HG02970 (cell line): ENCODE measurements at regions not wholly inside any gene's neighbourhood (a gene's known extent, or its start where the extent isn't known, plus 50 kb on each side); places are given as distances from the start of the nearest gene placed in this dataset.
"Not testable (repeated sequence)": the region's sequence is repeated elsewhere in the genome, so short reads cannot be mapped to it uniquely, and the experiment has no call there.

Source experiments
- ATAC-seq: cut with Tn5 transposase; IDR thresholded peaks from one replicate; pipeline ENCODE4 v1.9.1; 2021; ENCODE audit warnings: mild to moderate bottlenecking, moderate library complexity, moderate number of reproducible peaks; ENCODE audit not compliant: unreplicated experiment, low FRiP score

DNA sequence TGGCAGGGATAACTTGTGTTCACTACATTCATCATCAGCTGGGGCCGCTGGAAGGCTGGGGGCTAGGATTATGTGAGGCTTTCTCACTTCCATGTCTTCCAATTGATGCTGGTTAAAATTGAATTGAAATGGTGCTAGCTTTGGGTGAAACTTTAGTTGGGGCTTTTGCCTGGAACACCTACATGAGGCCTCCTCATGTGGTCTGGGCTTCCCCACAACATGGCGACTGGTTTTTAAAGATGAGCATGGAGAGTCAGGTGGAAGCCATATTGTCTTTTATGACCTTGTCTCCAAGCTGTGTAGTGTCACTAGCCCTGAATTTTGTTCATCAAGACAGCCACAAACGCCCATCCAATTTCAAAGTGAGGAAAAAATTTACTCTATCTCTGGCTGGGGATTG is 1033.9 kb downstream of the TYW1 start:
- no peak for ATAC-seq

DNA sequence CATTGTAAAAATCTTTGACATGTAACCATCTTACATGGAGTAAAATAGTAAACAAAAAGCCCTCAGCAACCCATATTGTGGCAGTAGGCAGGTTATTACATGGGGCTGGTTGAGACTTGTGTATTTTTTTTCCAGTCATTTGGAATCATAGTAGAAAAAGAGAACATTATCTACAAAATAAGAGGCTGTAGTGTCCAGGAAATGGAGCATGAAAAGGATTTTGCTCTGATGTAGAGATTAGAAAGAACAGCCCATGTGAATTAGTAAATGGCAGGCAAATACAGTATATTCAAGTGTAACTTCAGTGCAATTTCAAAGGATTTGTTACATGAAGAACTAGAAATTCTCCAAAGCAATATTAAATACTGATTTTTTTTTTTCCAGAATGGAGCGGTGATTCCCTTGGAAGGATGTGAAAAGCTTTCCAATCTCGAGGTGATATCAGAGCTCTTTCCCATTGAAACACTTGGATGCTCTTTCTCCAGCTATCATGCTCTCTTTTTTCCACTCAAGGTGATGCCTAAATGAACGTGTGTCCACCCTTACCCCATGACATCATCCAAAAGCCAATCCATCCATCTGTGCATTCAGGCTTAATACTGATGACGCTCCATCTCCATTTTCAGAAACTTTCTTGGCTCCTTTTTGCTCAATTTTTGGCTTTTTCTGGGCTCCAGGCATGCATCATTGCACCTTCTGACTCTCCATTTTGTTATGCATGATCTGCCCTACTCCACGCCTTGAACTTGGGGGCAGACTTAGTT is 1034.7 kb downstream of the TYW1 start:
- no peak for ATAC-seq

DNA sequence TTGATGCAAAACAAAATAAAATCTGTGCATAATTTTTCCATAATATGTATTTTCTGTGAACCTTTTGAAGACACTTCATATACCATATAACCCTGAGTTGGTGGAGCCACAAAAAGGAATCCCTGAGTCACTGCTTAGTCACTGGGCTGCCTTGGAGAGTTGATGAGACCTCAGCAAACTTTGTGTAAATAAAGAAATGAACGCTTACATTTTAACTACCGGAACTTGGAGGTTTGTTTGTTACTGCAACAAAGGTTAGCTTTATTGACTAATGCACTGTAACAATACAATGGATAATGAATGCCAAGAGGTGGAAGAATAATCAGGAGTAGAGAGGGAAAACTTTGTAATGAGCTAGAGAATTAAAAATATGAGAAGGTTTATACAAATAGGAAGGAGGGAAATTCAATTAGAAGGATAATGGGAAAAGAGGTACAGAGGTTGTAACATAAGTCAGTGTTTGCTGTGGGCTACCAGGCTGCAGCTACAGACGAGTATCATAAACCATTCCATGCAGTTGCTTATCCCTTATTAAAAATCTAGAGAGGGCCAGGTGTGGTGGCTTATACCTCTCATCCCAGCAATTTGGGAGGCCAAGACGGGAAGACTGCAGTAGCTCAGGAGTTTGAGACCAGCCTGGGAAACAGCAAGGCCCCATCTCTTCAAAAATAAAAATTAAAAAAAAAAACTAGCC is 1042.1 kb downstream of the TYW1 start:
- no peak for ATAC-seq

DNA sequence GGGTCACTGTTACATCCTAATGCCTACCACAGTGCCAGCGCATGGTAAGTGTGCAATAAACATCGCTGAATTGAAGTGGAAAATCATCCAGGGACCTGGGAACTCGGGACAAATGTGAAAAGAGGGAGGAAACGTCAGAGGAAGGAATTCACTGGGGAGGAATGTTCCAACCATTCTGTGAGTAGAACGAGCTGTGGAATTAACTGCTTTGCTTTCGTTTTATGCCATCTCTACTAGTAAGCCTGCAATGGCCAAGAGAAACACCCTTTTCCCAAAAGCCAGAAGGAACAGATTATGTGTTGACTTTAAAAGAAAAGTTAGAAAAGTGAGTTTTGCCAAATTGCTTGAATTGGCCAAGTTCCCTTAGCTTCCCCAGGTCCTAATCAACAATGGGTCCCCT is 1044.9 kb downstream of the TYW1 start:
- no peak for ATAC-seq

DNA sequence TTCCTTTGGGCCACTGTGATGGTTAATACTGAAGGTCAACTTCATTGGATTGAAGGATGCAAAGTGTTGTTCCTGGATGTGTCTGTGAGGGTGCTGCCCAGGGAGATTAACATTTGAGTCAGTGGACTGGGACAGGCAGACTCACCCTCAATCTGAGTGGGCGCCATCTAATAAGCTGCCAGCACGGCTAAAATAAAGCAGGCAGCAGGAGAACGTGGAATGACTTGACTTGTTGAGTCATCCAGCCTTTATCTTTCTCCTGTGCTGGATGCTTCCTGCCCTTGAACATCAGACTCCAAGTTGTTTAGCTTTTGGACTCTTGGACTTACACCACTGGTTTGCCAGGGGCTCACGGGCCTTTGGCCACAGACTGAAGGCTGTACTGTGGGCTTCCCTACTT is 1046.9 kb downstream of the TYW1 start:
- no peak for ATAC-seq

- no peak for ATAC-seq
Measured at GRCh38 chr7:68050627-68051026, 1054.0 kb downstream of the TYW1 start.

GRCh38 chr7:68058014-68058413 is 1061.4 kb downstream of the TYW1 start:
- no peak for ATAC-seq

DNA sequence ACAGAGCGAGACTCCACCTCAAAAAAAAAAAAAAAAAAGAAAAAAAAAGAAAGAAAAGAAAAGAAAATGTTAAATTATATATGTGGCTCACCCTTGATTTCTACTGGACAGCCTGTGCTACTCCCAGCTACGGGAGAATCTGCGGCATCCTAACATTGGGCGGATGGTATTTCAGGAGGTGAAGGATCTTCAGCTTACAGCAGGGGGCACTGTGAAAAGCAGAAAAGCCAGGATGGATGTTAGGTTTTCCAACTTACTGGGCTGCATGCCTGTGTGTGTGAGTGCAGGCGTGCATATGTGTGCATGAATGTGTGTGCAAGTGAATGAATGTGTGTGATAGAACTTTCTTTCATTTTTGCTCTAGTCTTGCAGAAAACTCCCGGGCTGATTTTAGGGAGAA is 1066.5 kb downstream of the TYW1 start:
- ATAC-seq: no peak

GRCh38 chr7:68065581-68065980 is 1068.9 kb downstream of the TYW1 start:
- ATAC-seq: no peak

- ATAC-seq: no peak
Measured at GRCh38 chr7:68067845-68068244, 1071.2 kb downstream of the TYW1 start.

DNA sequence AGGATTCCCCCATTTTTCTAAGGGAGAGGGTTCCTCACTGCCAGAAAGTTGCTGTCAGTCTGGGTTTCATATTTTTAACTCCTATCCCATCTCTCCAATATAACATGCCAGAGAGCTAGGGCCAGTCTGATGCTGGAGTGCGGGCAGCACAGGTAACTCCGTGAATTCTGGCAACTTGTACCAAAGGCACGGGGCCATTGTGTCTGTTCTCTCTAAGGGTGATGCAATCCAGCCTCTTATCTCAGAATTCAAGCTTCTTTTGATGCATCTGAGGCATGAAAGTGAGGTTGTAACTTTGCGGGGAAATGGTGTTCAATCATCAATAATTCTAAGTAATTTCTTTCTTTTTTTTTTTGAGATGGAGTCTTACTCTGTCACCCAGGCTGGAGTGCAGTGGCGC is 1074.4 kb downstream of the TYW1 start:
- ATAC-seq: no peak

DNA sequence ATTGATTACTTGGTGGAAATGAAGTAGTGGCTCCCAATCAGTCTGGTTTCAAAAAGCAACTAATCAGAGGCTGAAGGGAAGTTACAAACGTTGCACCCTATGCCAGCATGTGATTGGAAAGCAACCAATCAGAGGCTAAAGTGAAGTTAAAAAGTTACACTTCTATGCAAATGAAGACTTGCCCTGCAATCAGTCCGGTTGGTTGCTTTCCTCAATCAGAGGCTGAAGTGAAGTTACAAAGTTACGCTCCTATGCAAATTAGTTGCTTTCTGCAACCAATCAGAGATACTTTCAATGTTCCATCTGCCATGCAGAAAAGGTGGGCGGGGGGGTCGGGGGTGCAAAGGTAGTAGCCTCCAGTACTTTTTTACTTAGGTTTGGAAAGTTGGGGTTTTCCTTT is 1077.1 kb downstream of the TYW1 start:
- ATAC-seq: no peak

DNA sequence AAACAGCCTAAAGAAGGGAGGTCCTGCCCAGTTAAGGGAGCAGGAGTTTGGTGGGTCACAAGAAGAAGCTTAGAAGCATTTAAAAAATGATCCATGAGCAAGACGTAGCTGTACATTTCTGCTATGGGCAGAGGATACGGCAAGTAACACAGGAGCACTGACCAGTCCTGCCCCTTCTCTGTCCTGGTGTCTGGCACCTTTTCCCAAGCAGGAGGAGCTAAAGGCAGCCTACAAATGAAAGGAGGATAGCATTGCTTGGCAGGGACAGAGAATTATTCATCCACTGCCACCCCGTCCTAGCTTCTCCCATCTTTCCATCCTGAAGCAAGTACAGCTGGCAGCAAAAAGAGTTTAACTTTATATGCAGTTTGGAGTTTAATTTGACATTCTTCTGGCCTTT is 1077.6 kb downstream of the TYW1 start:
- no peak for ATAC-seq

DNA sequence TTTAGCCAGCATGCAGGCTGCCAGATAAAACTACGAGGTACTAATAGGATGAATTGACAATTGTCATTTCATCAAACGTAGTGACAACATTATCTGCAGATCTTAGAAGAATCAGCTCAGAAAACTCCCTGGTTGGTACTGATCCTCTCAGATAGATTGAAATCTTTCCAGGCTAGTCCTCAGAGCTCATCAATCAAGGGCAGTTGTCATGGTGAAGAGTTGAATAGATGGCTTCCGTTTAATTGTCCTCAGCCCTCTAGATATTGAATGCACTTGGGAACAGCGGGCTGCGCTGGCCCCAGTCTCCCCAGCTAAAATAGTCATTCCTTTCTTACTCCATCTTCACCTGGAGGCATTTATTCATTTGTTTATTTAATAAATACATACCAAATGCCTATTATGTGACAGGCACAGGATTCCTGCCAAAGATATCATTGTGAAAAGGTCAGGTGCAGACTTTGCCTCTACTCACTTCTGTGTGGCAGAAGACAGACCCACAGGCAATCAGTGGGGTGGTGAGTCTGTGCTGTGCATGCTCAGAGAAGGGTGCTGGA is 1081.6 kb downstream of the TYW1 start:
- no peak for ATAC-seq

DNA sequence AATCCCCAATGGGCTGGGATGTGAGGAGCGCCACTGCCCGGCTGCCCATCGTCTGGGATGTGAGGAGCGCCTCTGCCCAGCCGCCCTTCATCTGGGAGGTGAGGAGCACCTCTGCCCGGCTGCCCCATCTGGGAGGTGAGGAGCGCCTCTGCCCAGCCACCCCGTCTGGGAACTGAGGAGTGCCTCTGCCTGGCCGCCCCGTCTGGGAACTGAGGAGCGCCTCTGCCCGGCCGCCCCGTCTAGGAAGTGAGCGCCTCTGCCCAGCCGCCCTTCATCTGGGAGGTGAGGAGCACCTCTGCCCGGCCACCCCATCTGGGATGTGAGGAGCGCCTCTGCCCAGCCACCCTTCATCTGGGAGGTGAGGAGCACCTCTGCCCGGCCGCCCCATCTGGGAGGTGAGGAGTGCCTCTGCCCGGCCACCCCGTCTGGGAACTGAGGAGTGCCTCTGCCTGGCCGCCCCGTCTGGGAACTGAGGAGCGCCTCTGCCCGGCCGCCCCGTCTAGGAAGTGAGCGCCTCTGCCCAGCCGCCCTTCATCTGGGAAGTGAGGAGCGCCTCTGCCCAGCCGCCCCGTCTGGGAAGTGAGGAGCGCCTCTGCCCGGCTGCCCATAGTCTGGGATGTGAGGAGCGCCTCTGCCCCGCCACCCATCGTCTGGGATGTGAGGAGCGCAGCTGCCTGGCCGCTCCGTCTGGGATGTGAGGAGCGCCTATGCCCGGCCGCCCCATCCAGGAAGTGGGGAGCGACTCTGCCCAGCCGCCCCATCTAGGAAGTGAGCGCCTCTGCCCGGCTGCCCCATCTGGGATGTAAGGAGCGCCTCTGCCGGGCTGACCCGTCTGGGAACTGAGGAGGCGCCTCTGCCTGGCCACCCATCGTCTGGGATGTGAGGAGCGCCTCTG is 1085.7 kb downstream of the TYW1 start:
- not testable (repeated sequence) for ATAC-seq

DNA sequence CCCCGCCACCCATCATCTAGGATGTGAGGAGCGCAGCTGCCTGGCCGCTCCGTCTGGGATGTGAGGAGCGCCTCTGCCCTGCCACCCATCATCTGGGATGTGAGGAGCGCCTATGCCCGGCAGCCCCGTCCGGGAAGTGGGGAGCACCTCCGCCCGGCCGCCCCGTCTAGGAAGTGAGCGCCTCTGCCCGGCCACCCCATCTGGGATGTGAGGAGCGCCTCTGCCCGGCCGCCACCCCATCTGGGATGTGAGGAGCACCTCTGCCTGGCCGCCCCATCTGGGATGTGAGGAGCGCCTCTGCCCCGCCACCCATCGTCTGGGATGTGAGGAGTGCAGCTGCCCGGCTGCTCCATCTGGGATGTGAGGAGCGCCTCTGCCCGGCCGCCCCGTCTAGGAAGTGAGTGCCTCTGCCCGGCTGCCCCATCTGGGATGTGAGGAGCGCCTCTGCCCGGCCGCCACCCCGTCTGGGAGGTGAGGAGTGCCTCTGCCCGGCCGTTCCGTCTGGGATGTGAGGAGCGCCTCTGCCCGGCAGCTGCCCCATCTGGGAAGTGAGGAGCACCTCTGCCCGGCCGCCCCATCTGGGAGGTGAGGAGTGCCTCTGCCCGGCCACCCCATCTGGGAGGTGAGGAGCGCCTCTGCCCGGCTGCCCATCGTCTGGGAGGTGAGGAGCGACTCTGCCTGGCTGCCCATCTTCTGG is 1086.5 kb downstream of the TYW1 start:
- not testable (repeated sequence) for ATAC-seq

DNA sequence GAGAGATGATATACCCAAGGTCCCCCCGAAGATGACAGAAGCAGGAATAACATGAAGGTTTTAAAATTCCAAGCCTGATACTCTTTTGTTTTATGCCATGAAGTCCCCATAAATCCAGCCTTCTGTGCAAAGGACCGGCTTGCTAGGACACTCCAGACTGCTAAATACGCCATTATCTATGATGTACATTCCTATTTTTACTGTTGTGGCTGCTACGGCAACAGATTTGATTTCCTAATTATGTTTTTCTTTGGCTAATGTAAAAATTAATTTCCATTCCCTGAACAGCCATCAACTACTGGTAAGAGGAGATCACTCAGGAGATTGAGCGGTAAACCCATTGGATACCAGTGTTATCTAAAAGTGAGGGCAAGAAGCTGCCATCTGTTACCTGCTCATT is 1090.8 kb downstream of the TYW1 start:
- no peak for ATAC-seq

DNA sequence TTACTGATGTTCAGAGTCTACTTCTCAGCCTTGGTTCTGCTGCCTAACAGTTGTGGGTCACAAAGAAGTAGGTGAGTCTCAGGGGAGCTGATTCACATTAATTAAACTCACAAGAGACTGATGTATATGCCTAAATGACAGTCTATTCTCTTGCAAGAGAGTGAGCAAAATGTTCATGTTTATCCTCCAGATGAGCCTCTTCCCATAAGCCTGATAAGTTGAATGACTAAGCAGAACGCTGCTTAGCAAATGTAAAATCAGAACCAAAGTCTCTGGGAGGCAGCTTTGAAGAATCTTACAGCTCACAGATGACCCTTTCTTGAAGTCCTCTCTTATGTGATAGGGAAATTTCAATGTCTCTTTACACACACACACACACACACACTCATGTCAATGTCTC is 1092.2 kb downstream of the TYW1 start:
- ATAC-seq: no peak

DNA sequence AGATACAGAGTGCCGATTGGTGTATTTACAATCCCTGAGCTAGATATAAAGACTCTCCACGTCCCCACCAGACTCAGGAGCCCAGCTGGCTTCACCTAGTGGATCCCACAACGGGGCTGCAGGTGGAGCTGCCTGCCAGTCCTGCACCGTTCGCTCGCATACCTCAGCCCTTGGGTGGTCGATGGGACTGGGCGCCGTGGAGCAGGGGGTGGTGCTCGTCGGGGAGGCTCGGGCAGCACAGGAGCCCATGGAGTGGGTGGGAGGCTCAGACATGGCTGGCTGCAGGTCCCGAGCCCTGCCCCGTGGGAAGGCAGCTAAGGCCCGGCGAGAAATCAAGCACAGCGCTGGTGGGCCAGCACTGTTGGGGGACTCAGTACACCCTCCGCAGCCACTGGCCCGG is 1093.6 kb downstream of the TYW1 start:
- not testable (repeated sequence) for ATAC-seq

DNA sequence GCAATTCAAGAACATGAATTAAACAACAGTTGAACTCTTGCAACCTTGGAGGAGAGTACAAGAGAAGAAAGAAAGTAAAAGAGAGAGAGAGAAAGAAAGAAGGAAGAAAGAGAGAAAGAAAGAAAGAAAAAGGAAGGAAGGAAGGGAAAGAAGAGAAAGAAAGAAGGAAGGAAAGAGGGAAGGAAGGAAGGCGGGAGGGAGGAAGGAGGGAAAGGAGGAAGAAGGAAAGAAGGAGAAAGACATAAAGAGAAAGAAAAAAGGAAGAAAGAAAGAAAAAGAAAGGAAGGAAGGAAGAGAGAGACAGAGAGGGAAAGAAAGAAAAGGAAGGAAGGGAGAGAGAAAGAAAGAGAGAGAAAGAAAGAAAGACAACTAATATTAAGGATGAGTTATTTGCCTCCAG is 1106.7 kb downstream of the TYW1 start:
- ATAC-seq: no peak
